ENCODE measurements at regions not wholly inside any gene's neighbourhood (a gene's known extent, or its start where the extent isn't known, plus 50 kb on each side); places are given as distances from the start of the nearest gene placed in this dataset.

DNA sequence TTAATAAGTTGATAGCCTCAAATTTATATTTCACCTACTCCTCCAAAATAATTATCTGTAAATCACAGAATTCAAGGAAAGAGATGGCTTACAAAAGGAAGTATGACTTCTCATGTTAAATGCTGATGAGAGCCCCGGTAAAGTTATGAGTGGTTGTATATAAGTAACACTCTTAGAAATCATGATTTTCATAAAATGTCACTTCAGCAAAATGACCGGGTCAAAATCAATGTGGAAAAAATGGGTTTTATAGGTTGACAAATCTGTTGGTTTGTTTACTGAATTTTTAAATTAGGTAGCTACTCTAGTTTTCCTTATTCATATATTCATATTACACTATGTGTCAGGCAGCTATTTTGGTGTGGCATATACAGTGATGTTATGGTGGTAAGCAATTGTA is 1131.0 kb downstream of the TAF11L14 start:
- Histone ChIP-seq H3K27ac (no peak overlapping the region), H3K9me3 (no peaks in the 10 kb centered on the region), H3K36me3 (replicated peaks in 1 of 2; ENCODE audit: insufficient read depth in 1 of 2, low read depth in 2 of 2) (no peaks in the 10 kb centered on the region), H3K4me1 (no peaks in the 10 kb centered on the region), H3K27me3 (no peaks in the 10 kb centered on the region), H3K4me3 (no peak overlapping the region)
- DNase-seq (no peak), ATAC-seq (no peak)
- no peak for TF ChIP-seq POLR2A (IDR thresholded peaks at IDR 0.05)
- TF ChIP-seq, protein P1, sequence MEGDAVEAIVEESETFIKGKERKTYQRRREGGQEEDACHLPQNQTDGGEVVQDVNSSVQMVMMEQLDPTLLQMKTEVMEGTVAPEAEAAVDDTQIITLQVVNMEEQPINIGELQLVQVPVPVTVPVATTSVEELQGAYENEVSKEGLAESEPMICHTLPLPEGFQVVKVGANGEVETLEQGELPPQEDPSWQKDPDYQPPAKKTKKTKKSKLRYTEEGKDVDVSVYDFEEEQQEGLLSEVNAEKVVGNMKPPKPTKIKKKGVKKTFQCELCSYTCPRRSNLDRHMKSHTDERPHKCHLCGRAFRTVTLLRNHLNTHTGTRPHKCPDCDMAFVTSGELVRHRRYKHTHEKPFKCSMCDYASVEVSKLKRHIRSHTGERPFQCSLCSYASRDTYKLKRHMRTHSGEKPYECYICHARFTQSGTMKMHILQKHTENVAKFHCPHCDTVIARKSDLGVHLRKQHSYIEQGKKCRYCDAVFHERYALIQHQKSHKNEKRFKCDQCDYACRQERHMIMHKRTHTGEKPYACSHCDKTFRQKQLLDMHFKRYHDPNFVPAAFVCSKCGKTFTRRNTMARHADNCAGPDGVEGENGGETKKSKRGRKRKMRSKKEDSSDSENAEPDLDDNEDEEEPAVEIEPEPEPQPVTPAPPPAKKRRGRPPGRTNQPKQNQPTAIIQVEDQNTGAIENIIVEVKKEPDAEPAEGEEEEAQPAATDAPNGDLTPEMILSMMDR (IDR thresholded peaks at IDR 0.05), result no peak
- 95 to 96% methylated on average over 2 of the region's 2 CpGs for WGBS, 2 donors
- intact Hi-C loops (cut with DNase I), result no loop called here

DNA sequence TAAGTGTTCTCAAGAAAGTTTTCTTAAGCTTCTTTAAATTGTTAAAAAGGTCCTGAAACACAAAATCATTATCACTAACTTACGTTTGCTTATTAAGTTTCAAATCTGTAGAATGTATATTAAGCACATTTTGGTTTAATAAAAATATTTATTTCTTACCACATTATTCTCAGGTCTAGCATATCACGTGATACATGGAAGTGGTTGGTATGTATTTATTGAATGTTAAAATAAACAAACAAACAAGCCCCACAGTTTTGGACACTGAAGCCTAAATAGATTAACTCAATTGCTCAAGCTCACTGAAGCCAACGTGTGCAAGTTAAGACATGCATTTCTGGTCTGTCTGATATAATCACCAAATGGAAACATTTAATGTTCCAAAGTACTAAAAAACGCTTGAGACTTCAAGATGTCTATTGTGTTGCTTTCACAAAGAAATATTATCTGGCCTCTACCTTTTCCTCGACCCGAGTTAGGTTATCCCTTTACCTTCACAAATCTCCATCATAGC is 1136.9 kb downstream of the TAF11L14 start:
- H3K27me3 ChIP-seq, result no peaks in the 10 kb centered on the region
- no peak for ATAC-seq
- no peak overlapping the region for H3K27ac ChIP-seq
- H3K4me1 ChIP-seq, result no peaks in the 10 kb centered on the region
- H3K4me3 ChIP-seq, result no peak overlapping the region
- H3K9me3 ChIP-seq, result no peaks in the 10 kb centered on the region
- intact Hi-C loops (cut with DNase I), result no loop called here
- TF ChIP-seq POLR2A (IDR thresholded peaks at IDR 0.05), result no peak
- TF ChIP-seq, protein P1 (IDR thresholded peaks at IDR 0.05), result no peak
- DNase-seq, result no peak
- H3K36me3 ChIP-seq (replicated peaks in 1 of 2; ENCODE audit: insufficient read depth in 1 of 2, low read depth in 2 of 2), result no peaks in the 10 kb centered on the region
- 54 to 57% methylated on average over 6 of the region's 6 CpGs for WGBS, 2 donors

DNA sequence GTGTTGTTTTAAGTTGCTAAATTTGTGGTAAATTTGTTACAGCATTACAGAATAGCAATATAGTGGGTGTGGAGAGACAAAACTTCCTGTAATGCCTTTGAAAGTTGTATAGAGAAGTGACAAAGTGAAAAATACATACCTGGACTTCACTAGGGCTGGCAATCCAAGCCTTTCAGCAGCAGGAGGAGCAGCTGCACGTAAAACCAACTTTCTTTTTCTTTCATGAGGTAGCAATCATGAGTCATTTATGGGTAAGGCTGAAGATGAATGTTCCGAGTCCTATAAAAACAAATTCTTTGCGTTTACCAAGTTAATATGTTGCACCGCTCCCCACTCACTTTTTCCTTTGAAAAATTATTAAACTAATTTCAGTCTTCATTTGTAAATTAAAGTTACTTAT is 1138.2 kb downstream of the TAF11L14 start:
- Histone ChIP-seq H3K9me3 (no peaks in the 10 kb centered on the region), H3K4me1 (no peaks in the 10 kb centered on the region), H3K36me3 (replicated peaks in 1 of 2; ENCODE audit: insufficient read depth in 1 of 2, low read depth in 2 of 2) (no peaks in the 10 kb centered on the region), H3K27me3 (no peaks in the 10 kb centered on the region), H3K27ac (no peak overlapping the region), H3K4me3 (no peak overlapping the region)
- 13 to 18% methylated on average over 4 of the region's 4 CpGs for WGBS, 2 donors
- intact Hi-C loops (cut with DNase I), result no loop called here
- TF ChIP-seq, protein P1 (IDR thresholded peaks at IDR 0.05), result peak in 4 of 7 experiments; percentile 39 to 59 (median 46)
- no peak for TF ChIP-seq POLR2A (IDR thresholded peaks at IDR 0.05)
- peak; percentile 75 for ATAC-seq
- DNase-seq, result peak in 3 of 4 donors; percentile 18 to 35 (median 26)

DNA sequence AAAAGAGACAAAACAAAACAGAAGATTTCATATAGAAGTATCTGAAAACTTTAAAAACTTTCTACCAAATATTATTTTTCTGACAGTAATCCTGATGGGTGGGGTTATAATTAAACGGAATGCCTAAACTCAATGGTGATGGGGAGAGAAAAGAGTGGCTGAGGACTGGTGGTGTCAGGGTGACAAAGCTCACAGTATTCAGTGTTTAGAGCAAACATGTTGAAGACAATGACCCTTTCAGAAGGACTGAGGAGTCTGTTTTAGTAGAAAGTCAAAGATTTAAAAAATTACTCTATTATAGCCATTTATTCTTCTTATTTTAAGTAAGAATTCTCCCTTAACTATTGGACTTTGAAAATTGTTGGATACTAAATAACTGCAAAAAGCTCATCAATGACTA is 1144.0 kb downstream of the TAF11L14 start:
- Histone ChIP-seq H3K36me3 (replicated peaks in 1 of 2; ENCODE audit: insufficient read depth in 1 of 2, low read depth in 2 of 2) (no peaks in the 10 kb centered on the region), H3K9me3 (no peaks in the 10 kb centered on the region), H3K4me1 (no peaks in the 10 kb centered on the region), H3K27ac (no peak overlapping the region), H3K27me3 (no peaks in the 10 kb centered on the region), H3K4me3 (no peak overlapping the region)
- DNase-seq (no peak), ATAC-seq (no peak)
- 42 to 50% methylated on average over 1 of the region's 1 CpG for WGBS, 2 donors
- TF ChIP-seq, protein P1 (IDR thresholded peaks at IDR 0.05), result no peak
- no peak for TF ChIP-seq POLR2A (IDR thresholded peaks at IDR 0.05)
- intact Hi-C loops (cut with DNase I), result no loop called here

DNA sequence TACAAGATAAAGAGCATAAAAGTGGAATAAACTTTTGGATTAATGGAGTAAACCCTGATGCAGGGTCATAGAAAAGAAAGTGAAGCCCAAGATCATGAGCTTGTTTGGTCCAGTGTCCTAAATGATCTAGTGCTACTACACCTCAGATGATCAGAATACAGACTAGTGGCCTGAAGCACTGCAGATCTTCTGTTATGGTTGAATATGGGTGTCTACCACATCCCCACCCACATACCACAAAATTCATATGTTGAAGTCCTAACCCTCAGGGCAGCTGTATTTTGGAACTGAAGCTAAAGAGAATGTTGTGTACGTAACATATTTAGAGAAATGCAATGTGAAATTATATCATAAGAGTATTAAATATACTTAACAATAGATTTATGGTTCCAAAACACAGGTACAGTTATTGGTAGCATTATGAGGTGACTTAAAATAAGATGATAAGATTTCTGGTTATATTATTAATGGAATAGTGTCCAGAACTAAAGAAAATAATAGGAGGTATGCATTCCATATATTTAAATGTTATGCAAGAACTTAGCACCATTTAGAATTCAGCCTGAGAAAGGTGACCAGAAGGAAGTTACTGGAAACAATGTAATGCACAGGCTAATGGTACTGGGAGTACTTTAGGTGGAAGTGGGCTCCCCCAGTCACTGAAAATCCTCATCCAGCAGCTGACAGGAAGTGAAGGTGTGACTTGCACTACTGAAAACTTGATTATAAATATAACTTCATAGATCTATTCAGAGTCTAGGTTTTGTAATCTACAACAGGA is 1155.1 kb downstream of the TAF11L14 start:
- no peaks in the 10 kb centered on the region for H3K36me3 ChIP-seq (replicated peaks in 1 of 2; ENCODE audit: insufficient read depth in 1 of 2, low read depth in 2 of 2)
- H3K4me1 ChIP-seq, result no peaks in the 10 kb centered on the region
- H3K27me3 ChIP-seq, result no peaks in the 10 kb centered on the region
- ATAC-seq (no peak), DNase-seq (no peak)
- H3K4me3 ChIP-seq, result no peak overlapping the region
- H3K27ac ChIP-seq, result no peak overlapping the region
- intact Hi-C loops (cut with DNase I), result no loop called here
- TF ChIP-seq, protein P1 (IDR thresholded peaks at IDR 0.05), result no peak
- TF ChIP-seq POLR2A (IDR thresholded peaks at IDR 0.05), result no peak
- H3K9me3 ChIP-seq, result no peaks in the 10 kb centered on the region
- 84 to 100% methylated on average over 1 of the region's 1 CpG for WGBS, 2 donors

Data from body of pancreas (tissue), 4 donors.